ENCODE measurements at regions not wholly inside any gene's neighbourhood (a gene's known extent, or its start where the extent isn't known, plus 50 kb on each side); places are given as distances from the start of the nearest gene placed in this dataset.

GRCh38 chr12:94805749-94806529 is 155.6 kb upstream of the TMCC3 start:
- intact Hi-C loops (cut with DNase I; ENCODE audit: low total_unique reads) (no loop called here), in situ Hi-C loops (cut with MboI; ENCODE audit: low sequenced_read_pairs in 4 of 4) (no loop called here)
- Histone ChIP-seq H3K4me3 (no peak overlapping the region), H3K27me3 (no peaks in the 10 kb centered on the region), H3K4me1 (no peaks in the 10 kb centered on the region), H3K27ac (no peak overlapping the region), H3K36me3 (no peaks in the 10 kb centered on the region), H3K9me3 (no peaks in the 10 kb centered on the region)
- DNase-seq (no peak), ATAC-seq (no peak)
- no peak for TF ChIP-seq POLR2A (IDR thresholded peaks at IDR 0.05)
- TF ChIP-seq, protein P1, sequence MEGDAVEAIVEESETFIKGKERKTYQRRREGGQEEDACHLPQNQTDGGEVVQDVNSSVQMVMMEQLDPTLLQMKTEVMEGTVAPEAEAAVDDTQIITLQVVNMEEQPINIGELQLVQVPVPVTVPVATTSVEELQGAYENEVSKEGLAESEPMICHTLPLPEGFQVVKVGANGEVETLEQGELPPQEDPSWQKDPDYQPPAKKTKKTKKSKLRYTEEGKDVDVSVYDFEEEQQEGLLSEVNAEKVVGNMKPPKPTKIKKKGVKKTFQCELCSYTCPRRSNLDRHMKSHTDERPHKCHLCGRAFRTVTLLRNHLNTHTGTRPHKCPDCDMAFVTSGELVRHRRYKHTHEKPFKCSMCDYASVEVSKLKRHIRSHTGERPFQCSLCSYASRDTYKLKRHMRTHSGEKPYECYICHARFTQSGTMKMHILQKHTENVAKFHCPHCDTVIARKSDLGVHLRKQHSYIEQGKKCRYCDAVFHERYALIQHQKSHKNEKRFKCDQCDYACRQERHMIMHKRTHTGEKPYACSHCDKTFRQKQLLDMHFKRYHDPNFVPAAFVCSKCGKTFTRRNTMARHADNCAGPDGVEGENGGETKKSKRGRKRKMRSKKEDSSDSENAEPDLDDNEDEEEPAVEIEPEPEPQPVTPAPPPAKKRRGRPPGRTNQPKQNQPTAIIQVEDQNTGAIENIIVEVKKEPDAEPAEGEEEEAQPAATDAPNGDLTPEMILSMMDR (IDR thresholded peaks at IDR 0.05 in 4 of 5, conservative IDR thresholded peaks at IDR 0.05 in 1 of 5), result no peak

DNA sequence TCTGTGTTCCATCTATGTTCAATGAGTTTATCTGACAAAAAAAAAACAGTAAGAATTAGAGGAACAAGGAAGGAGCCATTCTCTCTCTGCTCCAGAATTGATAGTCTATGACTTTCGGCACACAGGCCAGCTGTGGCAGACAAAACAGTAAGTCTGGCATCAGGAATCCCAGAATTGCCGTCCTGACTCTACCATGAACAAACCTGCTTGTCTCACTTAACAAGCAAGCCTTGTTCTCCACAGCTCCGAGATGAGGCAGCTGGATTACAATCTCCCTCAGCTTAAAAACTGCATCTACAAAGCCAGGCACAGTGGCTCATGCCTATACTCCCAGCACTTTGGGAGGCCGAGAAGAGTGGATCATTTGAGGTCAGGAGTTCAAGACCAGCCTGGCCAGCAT is 153.6 kb upstream of the TMCC3 start:
- Histone ChIP-seq H3K9me3 (no peaks in the 10 kb centered on the region), H3K4me3 (no peak overlapping the region), H3K27ac (no peak overlapping the region), H3K36me3 (no peaks in the 10 kb centered on the region), H3K4me1 (no peaks in the 10 kb centered on the region), H3K27me3 (no peaks in the 10 kb centered on the region)
- in situ Hi-C loops (cut with MboI; ENCODE audit: low sequenced_read_pairs in 4 of 4) (no loop called here), intact Hi-C loops (cut with DNase I; ENCODE audit: low total_unique reads) (no loop called here)
- no peak for TF ChIP-seq POLR2A (IDR thresholded peaks at IDR 0.05)
- TF ChIP-seq, protein P1 (IDR thresholded peaks at IDR 0.05 in 4 of 5, conservative IDR thresholded peaks at IDR 0.05 in 1 of 5), result no peak
- ATAC-seq (no peak), DNase-seq (no peak)

DNA sequence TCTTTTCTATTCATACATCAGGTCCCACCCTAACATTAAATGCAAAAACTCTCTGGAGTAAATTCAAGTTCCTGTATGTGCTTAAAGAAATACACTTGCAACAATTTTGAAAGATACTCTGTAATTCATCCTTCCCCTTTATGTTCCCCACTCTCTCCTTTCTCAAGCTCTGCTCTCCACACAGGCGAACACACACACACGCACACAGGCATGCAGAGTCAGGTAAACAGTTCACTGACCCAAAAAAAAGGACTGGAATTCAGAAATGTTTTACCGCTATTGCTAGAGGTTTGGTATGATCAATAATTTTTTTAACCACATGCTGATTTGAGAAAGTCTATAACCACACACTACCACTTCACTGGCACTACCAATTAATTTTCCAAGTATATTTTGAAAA is 152.4 kb upstream of the TMCC3 start:
- Histone ChIP-seq H3K4me3 (no peak overlapping the region), H3K9me3 (no peaks in the 10 kb centered on the region), H3K4me1 (no peaks in the 10 kb centered on the region), H3K27ac (no peak overlapping the region), H3K36me3 (no peaks in the 10 kb centered on the region), H3K27me3 (no peaks in the 10 kb centered on the region)
- TF ChIP-seq, protein P1 (IDR thresholded peaks at IDR 0.05 in 4 of 5, conservative IDR thresholded peaks at IDR 0.05 in 1 of 5), result no peak
- no peak for TF ChIP-seq POLR2A (IDR thresholded peaks at IDR 0.05)
- ATAC-seq (no peak), DNase-seq (no peak)
- in situ Hi-C loops (cut with MboI; ENCODE audit: low sequenced_read_pairs in 4 of 4), result no loop called here
- intact Hi-C loops (cut with DNase I; ENCODE audit: low total_unique reads), result no loop called here

DNA sequence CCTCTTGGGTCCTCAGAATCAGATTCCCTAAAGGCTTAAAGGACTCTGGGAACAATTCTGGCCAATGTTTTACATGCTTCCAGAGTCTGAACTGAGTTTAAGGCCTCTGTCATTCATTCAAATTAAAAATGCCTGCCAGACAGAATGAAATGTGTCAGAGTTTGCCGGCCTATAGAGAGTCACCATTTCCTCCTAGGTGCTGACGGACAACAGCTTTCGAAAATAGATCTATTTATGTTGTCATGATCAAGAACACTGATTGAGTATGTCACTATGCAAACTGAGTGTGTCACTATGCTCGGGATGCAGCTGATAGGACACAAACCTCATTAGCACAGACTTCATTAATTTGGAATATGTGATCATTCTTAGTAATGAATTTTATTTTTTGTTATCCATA is 151.4 kb upstream of the TMCC3 start:
- no peaks in the 10 kb centered on the region for H3K9me3 ChIP-seq
- no peak for ATAC-seq
- intact Hi-C loops (cut with DNase I; ENCODE audit: low total_unique reads) (no loop called here), in situ Hi-C loops (cut with MboI; ENCODE audit: low sequenced_read_pairs in 4 of 4) (no loop called here)
- no peak overlapping the region for H3K4me3 ChIP-seq
- H3K27ac ChIP-seq, result no peak overlapping the region
- H3K27me3 ChIP-seq, result no peaks in the 10 kb centered on the region
- TF ChIP-seq POLR2A (IDR thresholded peaks at IDR 0.05), result no peak
- TF ChIP-seq, protein P1 (IDR thresholded peaks at IDR 0.05 in 4 of 5, conservative IDR thresholded peaks at IDR 0.05 in 1 of 5), result no peak
- DNase-seq, result no peak
- no peaks in the 10 kb centered on the region for H3K4me1 ChIP-seq
- H3K36me3 ChIP-seq, result no peaks in the 10 kb centered on the region

- Histone ChIP-seq H3K4me1 (no peaks in the 10 kb centered on the region), H3K27me3 (no peaks in the 10 kb centered on the region), H3K4me3 (no peak overlapping the region), H3K27ac (no peak overlapping the region), H3K36me3 (no peaks in the 10 kb centered on the region), H3K9me3 (no peaks in the 10 kb centered on the region)
- in situ Hi-C loops (cut with MboI; ENCODE audit: low sequenced_read_pairs in 4 of 4), result no loop called here
- no peak for DNase-seq
- no peak for TF ChIP-seq POLR2A (IDR thresholded peaks at IDR 0.05)
- TF ChIP-seq, protein P1 (IDR thresholded peaks at IDR 0.05 in 4 of 5, conservative IDR thresholded peaks at IDR 0.05 in 1 of 5), result no peak
- intact Hi-C loops (cut with DNase I; ENCODE audit: low total_unique reads), result no loop called here
- no peak for ATAC-seq
Measured at GRCh38 chr12:94799136-94799535, 148.8 kb upstream of the TMCC3 start.

Measured in gastrocnemius medialis (tissue), 4 donors.